Hematopoietic multipotent progenitor cell treated with erythropoietin and hydrocortisone succinate and interleukin-3 and kit ligand, for 4 days (in vitro differentiated cells): ENCODE measurements at regions not wholly inside any gene's neighbourhood (a gene's known extent, or its start where the extent isn't known, plus 50 kb on each side); places are given as distances from the start of the nearest gene placed in this dataset.
"Not testable (repeated sequence)": the region's sequence is repeated elsewhere in the genome, so short reads cannot be mapped to it uniquely, and the experiment has no call there.

Experiments used
- DNase-seq: peaks from one replicate; pipeline ENCODE4 v3.0.0-alpha.2; 2015

DNA sequence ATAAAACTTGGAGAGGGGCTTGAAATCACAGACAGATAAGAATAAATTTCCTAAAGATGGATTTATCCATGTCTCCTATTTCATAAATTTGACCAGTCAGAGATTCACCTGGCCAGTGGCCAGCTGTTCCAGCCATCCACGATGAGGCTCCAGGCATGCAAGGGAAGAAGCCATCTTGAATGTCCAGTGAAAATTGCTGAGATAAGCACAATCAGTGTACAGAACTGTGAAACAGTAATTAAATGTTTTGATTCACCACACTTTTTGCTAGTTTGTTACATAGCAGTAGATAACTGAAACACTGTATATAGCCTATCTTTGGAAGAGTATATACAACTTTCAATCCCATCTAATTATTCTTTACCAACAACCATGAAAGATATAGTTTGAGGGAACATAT is 163.5 kb downstream of the HINT1 start:
- no peak for DNase-seq

DNA sequence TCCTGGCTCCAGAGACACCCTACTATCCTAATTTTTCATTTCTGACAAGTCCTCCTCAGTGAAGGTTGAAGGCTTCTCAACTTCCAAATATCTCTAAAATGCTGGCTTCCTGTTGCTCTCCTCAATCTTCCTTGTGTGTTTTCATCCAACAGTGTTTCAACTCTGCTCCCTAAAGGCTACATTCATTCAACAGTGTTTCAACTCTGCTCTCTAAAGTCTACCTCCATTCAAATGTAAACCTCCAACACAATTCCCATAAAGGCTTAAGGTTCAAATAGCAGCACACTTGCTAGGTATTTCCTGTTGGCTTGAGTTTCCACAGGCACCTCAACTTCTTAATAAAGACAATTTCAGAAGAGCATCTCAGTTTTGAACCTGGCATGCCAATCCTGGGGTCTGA is 164.8 kb downstream of the HINT1 start:
- no peak for DNase-seq

DNA sequence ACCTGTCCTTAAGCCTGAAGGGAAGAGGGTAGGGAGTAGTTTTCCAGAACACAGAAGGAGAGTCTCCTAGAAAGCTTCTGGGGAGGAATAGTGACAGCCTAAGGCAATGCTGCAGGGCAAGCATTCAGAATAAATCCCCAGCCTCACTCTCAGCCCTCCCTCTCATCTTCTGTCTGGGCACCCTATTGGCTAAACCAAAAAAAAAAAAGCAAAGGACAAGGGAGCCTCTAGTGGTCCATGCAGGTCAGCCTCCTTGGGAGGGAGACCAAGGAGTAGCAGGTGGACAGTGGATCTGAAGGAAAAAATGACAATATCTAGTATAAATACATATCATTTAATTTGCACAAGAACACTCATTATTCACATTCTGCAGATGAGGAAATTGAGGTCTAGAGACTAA is 168.3 kb downstream of the HINT1 start:
- not testable (repeated sequence) for DNase-seq

GRCh38 chr5:130995851-130996250 is 169.2 kb downstream of the HINT1 start:
- DNase-seq = no peak

DNA sequence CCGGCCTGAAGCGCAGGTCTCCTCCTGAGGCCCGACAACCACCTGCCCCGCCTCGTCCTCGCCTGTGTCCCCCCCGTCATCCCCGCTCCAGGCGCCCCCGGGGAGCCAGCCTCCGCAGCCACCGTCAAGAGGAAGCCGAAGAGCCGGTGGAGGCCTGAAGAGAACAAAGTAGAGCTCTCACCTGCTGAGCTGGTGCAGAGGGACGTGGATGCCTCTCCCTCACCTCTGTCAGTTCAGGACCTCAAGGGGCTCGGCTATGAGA is 169.9 kb downstream of the HINT1 start:
- no peak for DNase-seq

- DNase-seq = no peak
Measured at GRCh38 chr5:130994496-130995253, 170.4 kb downstream of the HINT1 start.

GRCh38 chr5:130992621-130993020 is 172.4 kb downstream of the HINT1 start:
- no peak for DNase-seq

GRCh38 chr5:130992095-130992494 is 173.0 kb downstream of the HINT1 start:
- no peak for DNase-seq

DNA sequence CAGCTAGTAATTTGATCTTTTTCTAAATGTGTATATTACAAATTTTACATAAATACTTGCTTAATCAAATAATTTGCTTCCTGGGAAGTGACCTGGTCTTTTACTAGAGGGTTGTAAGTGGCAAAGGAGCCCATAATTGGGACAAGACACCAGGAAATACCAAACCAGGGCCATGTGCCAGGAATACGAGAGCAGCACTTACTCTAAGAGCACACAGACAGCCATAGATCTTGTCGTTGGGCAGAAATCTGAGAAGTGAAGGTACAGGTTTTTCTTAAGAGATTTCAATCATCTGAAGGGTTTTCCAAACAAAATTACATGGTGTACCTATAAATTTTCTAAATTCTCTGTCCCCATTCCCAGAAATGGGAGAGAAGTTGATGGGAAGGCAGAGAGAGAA is 179.3 kb downstream of the HINT1 start:
- DNase-seq = no peak

DNA sequence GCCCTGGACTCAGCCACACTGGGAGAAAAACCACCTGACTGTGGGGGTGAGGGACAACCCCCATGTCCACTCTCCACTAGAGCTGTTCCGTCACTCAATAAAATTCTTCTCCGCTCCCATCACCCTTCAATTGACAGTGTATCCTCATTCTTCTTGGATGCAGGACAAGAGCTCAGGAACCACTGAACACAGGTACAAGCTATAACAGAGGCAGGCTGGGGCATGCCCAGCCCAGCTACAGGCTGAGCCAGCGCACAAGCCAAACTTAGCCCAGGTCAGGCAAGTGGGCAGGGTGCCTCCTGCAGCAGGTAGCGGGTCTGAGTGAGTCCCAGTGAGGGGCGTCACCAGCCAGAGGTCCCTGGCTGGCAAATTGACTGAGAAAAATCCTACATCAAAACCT is 183.4 kb downstream of the HINT1 start:
- DNase-seq = no peak

GRCh38 chr5:130978475-130978874 is 186.6 kb downstream of the HINT1 start:
- DNase-seq = no peak

- DNase-seq = no peak
Measured at GRCh38 chr5:130976493-130976892, 188.6 kb downstream of the HINT1 start.

- no peak for DNase-seq
Measured at GRCh38 chr5:130975847-130976246, 189.2 kb downstream of the HINT1 start.

- DNase-seq = no peak
Measured at GRCh38 chr5:130975299-130975698, 189.8 kb downstream of the HINT1 start.

DNA sequence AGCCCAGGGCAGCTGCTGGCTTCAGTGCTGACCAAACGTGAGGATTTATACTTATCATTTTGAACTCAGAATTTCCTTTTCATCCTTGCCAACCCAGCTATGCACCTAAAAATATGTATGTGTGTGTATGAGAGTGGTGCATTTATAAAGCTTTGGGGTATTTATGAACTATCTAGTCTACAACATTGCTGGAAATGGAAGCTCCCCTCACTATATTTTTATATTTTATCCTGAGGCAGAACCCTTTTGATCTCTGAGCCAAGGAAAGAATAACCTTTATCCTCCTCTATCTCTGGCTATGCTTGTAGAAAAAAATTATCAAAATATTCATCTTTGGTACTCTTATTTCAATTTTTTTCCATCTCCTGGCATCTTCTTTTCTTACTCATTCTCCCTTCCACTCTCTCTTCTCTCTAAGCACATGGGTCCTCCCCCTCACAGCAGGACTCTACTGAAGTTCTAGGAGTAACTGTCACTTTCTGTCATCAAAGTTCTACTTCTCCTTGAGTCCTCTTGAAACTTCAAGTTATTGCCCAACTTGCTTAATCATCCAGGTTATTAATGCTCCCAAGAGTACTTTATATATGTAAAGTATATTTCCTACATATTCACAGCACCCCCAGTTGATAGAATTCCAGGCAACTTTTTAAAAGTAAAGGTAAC is 190.9 kb downstream of the HINT1 start:
- no peak for DNase-seq

GRCh38 chr5:130966990-130967525 is 198.0 kb downstream of the HINT1 start:
- peak; percentile 35 for DNase-seq

GRCh38 chr5:130965920-130966319 is 199.1 kb downstream of the HINT1 start:
- no peak for DNase-seq

GRCh38 chr5:130965360-130965759 is 199.7 kb downstream of the HINT1 start:
- DNase-seq = no peak

DNA sequence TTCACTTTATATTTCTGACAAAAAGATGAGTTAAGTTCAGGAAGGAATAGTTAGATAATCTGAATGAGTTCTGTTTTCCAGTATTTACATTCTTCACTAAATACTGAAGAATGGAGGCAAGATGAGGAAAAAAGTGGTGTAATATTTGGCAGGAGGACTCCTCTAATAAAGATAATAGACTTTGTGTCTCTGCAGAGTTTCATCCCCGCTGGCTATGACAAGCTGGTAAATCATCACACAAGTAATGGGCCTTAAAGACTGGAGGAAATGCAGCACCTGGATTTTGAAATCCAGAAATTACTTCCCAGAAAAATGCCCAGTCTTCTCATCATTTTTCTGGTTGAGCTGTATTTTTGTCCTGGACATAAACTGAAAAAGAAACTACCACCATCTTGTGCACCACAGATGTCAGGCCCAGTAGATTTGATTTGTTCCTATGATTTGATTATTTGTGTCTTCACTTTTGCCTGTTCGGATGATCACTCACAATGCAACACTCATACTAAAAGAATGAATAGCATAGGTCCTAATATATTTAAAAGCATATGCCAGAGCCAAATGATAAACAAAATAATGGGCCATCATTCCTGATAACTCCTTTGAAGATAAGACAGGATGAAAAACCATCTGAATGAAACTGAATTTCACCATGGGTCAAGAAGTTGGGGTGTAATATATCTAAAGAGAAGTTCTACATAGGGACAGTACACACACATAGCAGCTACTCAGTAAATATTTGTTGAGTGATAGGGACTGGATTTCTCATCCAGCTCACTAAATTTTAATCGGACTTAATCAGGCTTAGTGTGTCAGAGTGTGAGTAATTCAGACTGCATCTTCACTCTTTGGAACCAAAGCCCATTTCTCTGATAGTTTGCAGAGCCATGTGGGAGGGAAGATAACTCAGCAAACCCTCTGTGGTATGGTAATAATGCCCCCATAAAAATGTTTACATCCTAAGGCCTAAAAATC is 200.5 kb downstream of the HINT1 start:
- no peak for DNase-seq

DNA sequence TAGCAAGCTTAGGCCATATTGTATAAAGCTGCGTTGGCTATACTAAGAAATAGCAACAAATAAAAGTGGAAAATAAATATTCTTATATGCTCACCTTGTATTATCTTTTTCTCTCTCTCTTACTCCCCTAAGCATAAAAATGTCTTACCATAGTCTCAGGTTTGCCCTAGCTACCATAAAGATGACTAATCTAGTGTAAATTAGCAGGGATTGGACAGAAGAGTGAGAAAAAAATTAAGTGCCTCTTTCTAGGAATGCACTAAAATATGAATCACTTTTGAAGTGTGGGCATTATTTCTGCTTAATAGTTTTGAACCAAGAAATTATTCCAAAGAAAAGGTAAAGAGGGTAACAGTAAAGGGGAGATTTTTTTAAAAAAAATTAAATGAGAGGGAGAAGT is 201.3 kb downstream of the HINT1 start:
- no peak for DNase-seq

DNA sequence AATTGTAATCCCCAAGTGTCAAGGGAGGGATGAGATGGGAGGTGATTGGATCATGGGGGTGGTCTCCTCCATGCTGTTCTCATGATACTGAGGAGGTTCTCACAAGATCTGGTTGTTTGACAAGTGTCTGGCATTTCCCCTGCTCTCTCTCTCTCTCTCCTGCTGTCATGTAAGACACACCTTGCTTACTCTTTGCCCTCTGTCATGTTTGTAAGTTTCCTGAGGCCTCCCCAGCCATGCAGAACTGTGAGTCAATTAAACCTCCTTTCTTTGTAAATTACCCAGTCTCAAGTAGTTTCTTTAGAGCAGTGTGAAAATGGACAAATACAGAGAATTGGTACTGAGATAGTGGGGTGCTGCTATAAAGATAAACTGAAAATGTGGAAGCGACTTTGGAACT is 207.9 kb downstream of the HINT1 start:
- DNase-seq = no peak

DNA sequence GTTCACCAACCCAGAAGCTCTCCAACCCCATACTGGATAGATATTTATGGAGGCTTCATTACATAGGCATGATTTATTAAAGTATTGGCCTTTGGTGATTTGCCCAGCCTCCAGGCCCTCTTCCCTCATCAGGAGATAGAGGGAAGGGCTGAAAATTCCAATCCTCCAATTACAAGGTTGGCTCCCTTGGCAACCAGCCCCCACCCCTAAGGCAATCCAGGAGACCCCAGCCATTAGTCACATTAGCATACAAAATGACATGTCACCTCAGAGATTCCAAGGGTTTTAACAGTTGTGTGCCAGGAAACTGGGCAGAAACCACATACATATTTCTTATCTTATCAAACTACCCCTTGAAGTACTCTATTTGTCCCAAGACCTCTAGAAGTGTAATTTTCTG is 210.0 kb downstream of the HINT1 start:
- peak; percentile 43 for DNase-seq

DNA sequence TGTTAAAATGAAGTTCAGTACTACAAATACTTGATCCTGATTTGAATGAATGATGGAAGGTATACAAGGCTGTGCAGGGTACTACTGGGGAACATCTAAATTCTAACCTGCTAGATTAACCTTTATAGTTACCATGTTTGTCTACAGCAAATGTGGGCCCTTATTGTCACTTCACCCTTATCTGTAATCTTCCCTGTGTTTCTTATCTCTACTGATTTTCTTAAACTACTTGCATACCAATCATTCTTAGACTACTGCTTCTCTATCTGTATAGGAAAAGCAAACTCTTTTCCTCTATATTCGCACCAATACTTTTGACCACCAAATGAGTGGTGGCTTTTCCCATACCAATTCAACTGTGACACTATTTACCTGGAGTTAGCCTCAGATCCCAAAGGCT is 210.7 kb downstream of the HINT1 start:
- no peak for DNase-seq

GRCh38 chr5:130939059-130939458 is 226.0 kb downstream of the HINT1 start:
- DNase-seq = no peak
